K562 (cell line): ENCODE measurements at regions not wholly inside any gene's neighbourhood (a gene's known extent, or its start where the extent isn't known, plus 50 kb on each side); places are given as distances from the start of the nearest gene placed in this dataset.

Experiments
- BACH1 ChIP-seq: fragments of 200-800 bp; sonication (Bioruptor generic); IDR thresholded peaks from 2 replicates; pipeline ENCODE4 v1.6.1; 2016; ENCODE audit warnings: missing genetic modification characterization, missing compliant biosample characterization
- IRF2 ChIP-seq: sonication (generic); formaldehyde crosslinking; IDR thresholded peaks from 2 replicates; pipeline ENCODE4 v1.8.1; 2022; ENCODE audit warnings: mild to moderate bottlenecking, missing genetic modification reagents
- JUNB ChIP-seq: fragments of 450-650 bp; formaldehyde crosslinking; conservative IDR thresholded peaks from 2 replicates; pipeline ENCODE4 v1.4.0; 2020; ENCODE audit warnings: mild to moderate bottlenecking
- MLLT1 ChIP-seq, 2 experiments: fragments of 450-650 bp; IDR thresholded peaks; 2 replicates each; pipeline ENCODE4 v1.6.1; 2016
- NFE2 ChIP-seq: IDR thresholded peaks from 2 replicates; pipeline ENCODE4 v1.6.1; 2014; ENCODE audit warnings: antibody characterized with exemption, low read depth
- NR1H2 ChIP-seq: sonication (generic); formaldehyde crosslinking; IDR thresholded peaks from 2 replicates; pipeline ENCODE4 v1.4.0; 2020; ENCODE audit warnings: mild to moderate bottlenecking, missing genetic modification reagents
- SAFB2 ChIP-seq: fragments of 200-400 bp; formaldehyde crosslinking; IDR thresholded peaks from 2 replicates; pipeline ENCODE4 v1.6.1; 2018; ENCODE audit warnings: borderline replicate concordance, low read length, low read depth, moderate library complexity; ENCODE audit not compliant: severe bottlenecking
- USF2 ChIP-seq: sonication (generic); formaldehyde crosslinking; IDR thresholded peaks from 2 replicates; pipeline ENCODE4 v1.5.0; 2020; ENCODE audit warnings: missing genetic modification reagents
- ZBTB7A ChIP-seq: IDR thresholded peaks from 2 replicates; pipeline ENCODE4 v1.6.1; 2011; ENCODE audit warnings: low read depth, mild to moderate bottlenecking, low read length, moderate library complexity, borderline replicate concordance; ENCODE audit not compliant: control insufficient read depth
- ZNF212 ChIP-seq: fragments of 450-650 bp; formaldehyde crosslinking; IDR thresholded peaks from 2 replicates; pipeline ENCODE4 v1.4.0; 2020; ENCODE audit warnings: mild to moderate bottlenecking
- ZNF395 ChIP-seq: fragments of 200-800 bp; sonication (Bioruptor generic); IDR thresholded peaks from 2 replicates; pipeline ENCODE4 v1.6.1; 2017; ENCODE audit warnings: missing genetic modification characterization, missing compliant biosample characterization
- ZNF436 ChIP-seq: fragments of 250-450, 450-650 bp; sonication (Bioruptor Pico); formaldehyde crosslinking; IDR thresholded peaks from 2 replicates; pipeline ENCODE4 v1.7.0; 2020; ENCODE audit warnings: mild to moderate bottlenecking
- ZNF551 ChIP-seq: fragments of 250-450 bp; sonication (Bioruptor Pico); IDR thresholded peaks from 2 replicates; pipeline ENCODE4 v1.5.0; 2021; ENCODE audit warnings: mild to moderate bottlenecking, moderate library complexity
- TF ChIP-seq, protein P1 (sequence below): sonication (generic); formaldehyde crosslinking; IDR thresholded peaks from 2 replicates; pipeline ENCODE4 v1.8.0; 2022; ENCODE audit warnings: missing genetic modification reagents, mild to moderate bottlenecking, borderline replicate concordance
- TF ChIP-seq, protein P2 (sequence below): sonication (generic); formaldehyde crosslinking; IDR thresholded peaks from 2 replicates; pipeline ENCODE4 v1.8.0; 2022; ENCODE audit warnings: mild to moderate bottlenecking, missing genetic modification reagents
- TF ChIP-seq, protein P3 (sequence below): fragments of 250-450 bp; sonication (Bioruptor Pico); IDR thresholded peaks from 2 replicates; pipeline ENCODE4 v1.5.0; 2021; ENCODE audit warnings: mild to moderate bottlenecking, moderate library complexity

GRCh38 chr5:164360589-164360988 is 855.2 kb downstream of the MAT2B start (continued):
- no peak for TF ChIP-seq SAFB2
- no peak; a peak in 1 of 4 replicates for TF ChIP-seq MLLT1 (IDR thresholded peaks at IDR 0.05)
- TF ChIP-seq ZBTB7A = no peak
- TF ChIP-seq NR1H2 (CRISPR knock-in tag) = no peak
- no peak for TF ChIP-seq ZNF436
- TF ChIP-seq ZNF395 (CRISPR knock-in tag) = no peak; the same call in 1 of the 2 replicates
- no peak for TF ChIP-seq ZNF551 (CRISPR knock-in tag)
- TF ChIP-seq NFE2 = peak; percentile 17; the same call in 1 of the 2 replicates
- TF ChIP-seq, protein P1, sequence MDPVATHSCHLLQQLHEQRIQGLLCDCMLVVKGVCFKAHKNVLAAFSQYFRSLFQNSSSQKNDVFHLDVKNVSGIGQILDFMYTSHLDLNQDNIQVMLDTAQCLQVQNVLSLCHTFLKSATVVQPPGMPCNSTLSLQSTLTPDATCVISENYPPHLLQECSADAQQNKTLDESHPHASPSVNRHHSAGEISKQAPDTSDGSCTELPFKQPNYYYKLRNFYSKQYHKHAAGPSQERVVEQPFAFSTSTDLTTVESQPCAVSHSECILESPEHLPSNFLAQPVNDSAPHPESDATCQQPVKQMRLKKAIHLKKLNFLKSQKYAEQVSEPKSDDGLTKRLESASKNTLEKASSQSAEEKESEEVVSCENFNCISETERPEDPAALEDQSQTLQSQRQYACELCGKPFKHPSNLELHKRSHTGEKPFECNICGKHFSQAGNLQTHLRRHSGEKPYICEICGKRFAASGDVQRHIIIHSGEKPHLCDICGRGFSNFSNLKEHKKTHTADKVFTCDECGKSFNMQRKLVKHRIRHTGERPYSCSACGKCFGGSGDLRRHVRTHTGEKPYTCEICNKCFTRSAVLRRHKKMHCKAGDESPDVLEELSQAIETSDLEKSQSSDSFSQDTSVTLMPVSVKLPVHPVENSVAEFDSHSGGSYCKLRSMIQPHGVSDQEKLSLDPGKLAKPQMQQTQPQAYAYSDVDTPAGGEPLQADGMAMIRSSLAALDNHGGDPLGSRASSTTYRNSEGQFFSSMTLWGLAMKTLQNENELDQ (CRISPR knock-in tag) = no peak
- TF ChIP-seq, protein P2, sequence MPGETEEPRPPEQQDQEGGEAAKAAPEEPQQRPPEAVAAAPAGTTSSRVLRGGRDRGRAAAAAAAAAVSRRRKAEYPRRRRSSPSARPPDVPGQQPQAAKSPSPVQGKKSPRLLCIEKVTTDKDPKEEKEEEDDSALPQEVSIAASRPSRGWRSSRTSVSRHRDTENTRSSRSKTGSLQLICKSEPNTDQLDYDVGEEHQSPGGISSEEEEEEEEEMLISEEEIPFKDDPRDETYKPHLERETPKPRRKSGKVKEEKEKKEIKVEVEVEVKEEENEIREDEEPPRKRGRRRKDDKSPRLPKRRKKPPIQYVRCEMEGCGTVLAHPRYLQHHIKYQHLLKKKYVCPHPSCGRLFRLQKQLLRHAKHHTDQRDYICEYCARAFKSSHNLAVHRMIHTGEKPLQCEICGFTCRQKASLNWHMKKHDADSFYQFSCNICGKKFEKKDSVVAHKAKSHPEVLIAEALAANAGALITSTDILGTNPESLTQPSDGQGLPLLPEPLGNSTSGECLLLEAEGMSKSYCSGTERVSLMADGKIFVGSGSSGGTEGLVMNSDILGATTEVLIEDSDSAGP (CRISPR knock-in tag) = no peak
- TF ChIP-seq, protein P3, sequence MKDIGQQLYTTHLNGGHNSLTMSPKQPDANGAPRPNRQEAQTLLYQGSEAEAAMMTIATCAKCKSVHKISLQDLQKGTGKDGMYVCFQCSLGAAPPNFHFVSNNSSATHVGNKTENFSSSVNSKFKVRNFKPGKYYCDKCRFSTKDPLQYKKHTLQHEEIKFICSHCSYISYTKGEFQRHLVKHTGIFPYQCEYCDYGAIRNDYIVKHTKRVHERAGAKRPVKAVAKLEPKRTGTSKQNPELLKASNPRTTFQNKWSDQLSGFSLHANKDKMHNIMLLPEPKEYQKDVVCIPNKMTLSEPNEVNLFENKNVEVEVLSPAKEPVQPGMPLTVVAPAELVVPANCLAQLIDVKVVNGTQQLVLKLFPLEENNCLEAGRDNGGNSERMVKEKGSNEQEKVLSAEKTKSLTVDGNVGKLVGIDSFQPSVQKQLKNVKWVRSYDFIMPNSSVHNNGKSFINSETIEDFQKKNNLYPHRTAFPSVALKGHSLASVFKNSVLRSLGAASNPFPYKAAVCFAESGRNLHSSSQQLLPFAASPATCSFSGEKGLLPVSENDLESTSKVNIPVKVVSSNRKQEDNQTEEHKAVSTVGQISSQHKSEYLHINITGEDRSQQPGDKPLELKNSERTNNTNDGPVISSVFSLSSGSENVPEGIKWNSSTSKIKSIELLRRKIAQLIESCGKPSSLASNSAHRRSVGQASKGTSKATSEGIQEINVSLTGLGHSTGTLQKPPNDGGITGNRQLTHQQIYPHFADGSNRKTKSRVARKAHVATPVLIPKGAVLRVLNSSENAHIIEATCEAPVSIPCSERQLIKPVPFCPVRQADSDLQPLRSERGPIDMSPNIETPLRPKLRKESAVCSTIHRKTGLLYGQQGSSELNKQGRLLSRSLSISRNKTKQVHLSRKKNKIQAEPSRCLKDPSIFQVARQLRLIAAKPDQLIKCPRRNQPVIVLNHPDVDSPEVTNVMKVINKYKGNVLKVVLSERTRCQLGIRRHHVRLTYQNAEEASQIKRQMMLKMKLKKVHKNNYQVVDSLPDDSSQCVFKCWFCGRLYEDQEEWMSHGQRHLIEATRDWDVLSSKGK = no peak
- no peak; the same call in 1 of the 2 replicates for TF ChIP-seq BACH1
- no peak for TF ChIP-seq IRF2 (CRISPR knock-in tag)
- TF ChIP-seq ZNF212 (CRISPR knock-in tag) = no peak
- no peak for TF ChIP-seq JUNB (CRISPR knock-in tag)
- no peak for TF ChIP-seq USF2 (CRISPR knock-in tag)
